ENCODE measurements at regions not wholly inside any gene's neighbourhood (a gene's known extent, or its start where the extent isn't known, plus 50 kb on each side); places are given as distances from the start of the nearest gene placed in this dataset.

- TF ChIP-seq CTCF (IDR thresholded peaks at IDR 0.05; ENCODE audit: low read depth, low read length) (no peak), EZH2phosphoT487 (IDR thresholded peaks at IDR 0.05; ENCODE audit: low read depth) (no peak)
Observed at GRCh38 chr6:92763680-92764079, 655.7 kb downstream of the EPHA7 start.

All from OCI-LY3 (cell line).